KMS-11 (cell line): ENCODE measurements at regions not wholly inside any gene's neighbourhood (a gene's known extent, or its start where the extent isn't known, plus 50 kb on each side); places are given as distances from the start of the nearest gene placed in this dataset.

ENCODE experiments used
- H2AFZ ChIP-seq: fragments of 200-600 bp; sonication (generic); 2 replicates; pipeline ENCODE4 v1.6.1; 2016; ENCODE audit warnings: antibody characterized with exemption, mixed run types, low read depth
- H3K27ac ChIP-seq: fragments of 200-600 bp; sonication (generic); 2 replicates; pipeline ENCODE4 v1.6.1; 2016; ENCODE audit warnings: mild to moderate bottlenecking, mixed run types
- H3K27me3 ChIP-seq: fragments of 200-600 bp; sonication (generic); 2 replicates; pipeline ENCODE4 v1.6.1; 2017; ENCODE audit warnings: mild to moderate bottlenecking, low read depth, mixed run types, moderate library complexity; ENCODE audit not compliant: insufficient read depth
- H3K36me3 ChIP-seq: fragments of 200-600 bp; sonication (generic); 2 replicates; pipeline ENCODE4 v1.6.1; 2017; ENCODE audit warnings: mild to moderate bottlenecking, mixed run types; ENCODE audit not compliant: insufficient read depth
- H3K4me1 ChIP-seq: fragments of 200-600 bp; sonication (generic); 2 replicates; pipeline ENCODE4 v1.6.1; 2016; ENCODE audit warnings: mild to moderate bottlenecking, low read depth, mixed run types; ENCODE audit not compliant: poor library complexity, severe bottlenecking
- H3K4me2 ChIP-seq: fragments of 200-600 bp; sonication (generic); 2 replicates; pipeline ENCODE4 v1.7.0; 2016; ENCODE audit warnings: mild to moderate bottlenecking, mixed run types
- H3K4me3 ChIP-seq: fragments of 200-600 bp; sonication (generic); IDR thresholded peaks from 2 replicates; pipeline ENCODE4 v1.6.1; 2017; ENCODE audit warnings: low read depth, low read length, mixed read lengths; ENCODE audit not compliant: insufficient read depth
- H3K79me2 ChIP-seq: fragments of 200-600 bp; sonication (generic); 2 replicates; pipeline ENCODE4 v1.6.1; 2016; ENCODE audit warnings: low read depth, mixed run types; ENCODE audit not compliant: insufficient read depth
- H3K9ac ChIP-seq: fragments of 200-600 bp; sonication (generic); 2 replicates; pipeline ENCODE4 v1.6.1; 2016; ENCODE audit warnings: mild to moderate bottlenecking, mixed run types
- H4K20me1 ChIP-seq: fragments of 200-600 bp; sonication (generic); 2 replicates; pipeline ENCODE4 v1.6.1; 2016; ENCODE audit warnings: mild to moderate bottlenecking, mixed run types; ENCODE audit not compliant: insufficient read depth
- TF ChIP-seq, protein P1 (sequence below): fragments of 200-600 bp; sonication (generic); conservative IDR thresholded peaks from 2 replicates; pipeline ENCODE4 v1.6.1; 2017; ENCODE audit warnings: low read depth, mild to moderate bottlenecking, antibody characterized with exemption, low read length, moderate library complexity, mixed read lengths

DNA sequence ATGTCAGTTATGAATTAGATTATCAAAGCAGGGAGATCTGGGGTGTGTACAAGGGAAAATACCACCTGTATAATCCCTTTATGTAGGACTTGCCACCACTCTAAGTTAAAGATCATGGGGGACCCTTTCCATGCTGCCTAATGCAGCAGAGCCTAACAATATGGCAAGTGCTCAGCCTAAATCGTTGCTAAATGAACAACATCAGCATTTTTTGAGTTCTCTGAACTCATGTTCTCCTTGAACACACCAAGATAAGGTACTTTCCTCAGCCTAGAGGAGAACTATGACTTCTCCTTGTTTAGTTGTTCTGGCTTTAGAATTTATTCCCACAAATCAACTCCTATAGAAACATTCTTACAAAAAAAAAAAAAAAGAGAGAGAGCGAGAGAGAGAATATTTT, 177.0 kb downstream of the DUSP10 start:
- Histone ChIP-seq H2AFZ (no peak overlapping the region), H3K4me2 (no peak overlapping the region), H3K9ac (no peak overlapping the region), H3K4me1 (no peaks in the 10 kb centered on the region), H3K27ac (no peak overlapping the region), H3K4me3 (no peak overlapping the region), H3K27me3 (no peaks in the 10 kb centered on the region), H3K79me2 (no peaks in the 10 kb centered on the region), H3K36me3 (no peaks in the 10 kb centered on the region), H4K20me1 (no peaks in the 10 kb centered on the region)
- TF ChIP-seq, protein P1, sequence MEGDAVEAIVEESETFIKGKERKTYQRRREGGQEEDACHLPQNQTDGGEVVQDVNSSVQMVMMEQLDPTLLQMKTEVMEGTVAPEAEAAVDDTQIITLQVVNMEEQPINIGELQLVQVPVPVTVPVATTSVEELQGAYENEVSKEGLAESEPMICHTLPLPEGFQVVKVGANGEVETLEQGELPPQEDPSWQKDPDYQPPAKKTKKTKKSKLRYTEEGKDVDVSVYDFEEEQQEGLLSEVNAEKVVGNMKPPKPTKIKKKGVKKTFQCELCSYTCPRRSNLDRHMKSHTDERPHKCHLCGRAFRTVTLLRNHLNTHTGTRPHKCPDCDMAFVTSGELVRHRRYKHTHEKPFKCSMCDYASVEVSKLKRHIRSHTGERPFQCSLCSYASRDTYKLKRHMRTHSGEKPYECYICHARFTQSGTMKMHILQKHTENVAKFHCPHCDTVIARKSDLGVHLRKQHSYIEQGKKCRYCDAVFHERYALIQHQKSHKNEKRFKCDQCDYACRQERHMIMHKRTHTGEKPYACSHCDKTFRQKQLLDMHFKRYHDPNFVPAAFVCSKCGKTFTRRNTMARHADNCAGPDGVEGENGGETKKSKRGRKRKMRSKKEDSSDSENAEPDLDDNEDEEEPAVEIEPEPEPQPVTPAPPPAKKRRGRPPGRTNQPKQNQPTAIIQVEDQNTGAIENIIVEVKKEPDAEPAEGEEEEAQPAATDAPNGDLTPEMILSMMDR = no peak

GRCh38 chr1:221565711-221566110, 176.2 kb downstream of the DUSP10 start:
- TF ChIP-seq, protein P1 = no peak
- H3K27me3 ChIP-seq = no peaks in the 10 kb centered on the region
- H3K4me1 ChIP-seq = no peaks in the 10 kb centered on the region
- H3K79me2 ChIP-seq = no peaks in the 10 kb centered on the region
- H3K4me3 ChIP-seq = no peak overlapping the region
- no peak overlapping the region for H3K27ac ChIP-seq
- no peak overlapping the region for H2AFZ ChIP-seq
- no peaks in the 10 kb centered on the region for H4K20me1 ChIP-seq
- H3K4me2 ChIP-seq = no peak overlapping the region
- H3K9ac ChIP-seq = no peak overlapping the region
- no peaks in the 10 kb centered on the region for H3K36me3 ChIP-seq

GRCh38 chr1:221567859-221568507, 173.9 kb downstream of the DUSP10 start:
- TF ChIP-seq, protein P1 = no peak
- Histone ChIP-seq H3K4me1 (no peaks in the 10 kb centered on the region), H3K27me3 (no peaks in the 10 kb centered on the region), H3K4me3 (no peak overlapping the region), H3K4me2 (no peak overlapping the region), H3K79me2 (no peaks in the 10 kb centered on the region), H3K9ac (no peak overlapping the region), H4K20me1 (no peaks in the 10 kb centered on the region), H3K27ac (no peak overlapping the region), H3K36me3 (no peaks in the 10 kb centered on the region), H2AFZ (no peak overlapping the region)

GRCh38 chr1:221573756-221574155, 168.1 kb downstream of the DUSP10 start:
- no peaks in the 10 kb centered on the region for H4K20me1 ChIP-seq
- H2AFZ ChIP-seq = no peak overlapping the region
- no peaks in the 10 kb centered on the region for H3K4me1 ChIP-seq
- no peak overlapping the region for H3K27ac ChIP-seq
- H3K9ac ChIP-seq = no peak overlapping the region
- TF ChIP-seq, protein P1 = no peak
- no peaks in the 10 kb centered on the region for H3K79me2 ChIP-seq
- H3K27me3 ChIP-seq = no peaks in the 10 kb centered on the region
- H3K36me3 ChIP-seq = no peaks in the 10 kb centered on the region
- H3K4me3 ChIP-seq = no peak overlapping the region
- no peak overlapping the region for H3K4me2 ChIP-seq
